HG03025 (cell line): ENCODE measurements at regions not wholly inside any gene's neighbourhood (a gene's known extent, or its start where the extent isn't known, plus 50 kb on each side); places are given as distances from the start of the nearest gene placed in this dataset.

Experiments used
- ATAC-seq: cut with Tn5 transposase; IDR thresholded peaks from one replicate; pipeline ENCODE4 v1.9.1; 2021; ENCODE audit warnings: mild to moderate bottlenecking, moderate library complexity; ENCODE audit not compliant: unreplicated experiment, low FRiP score

GRCh38 chr14:62347562-62348011 lies 585.4 kb downstream of the SNAPC1 start:
- no peak for ATAC-seq

- no peak for ATAC-seq
These were observed 595.1 kb downstream of the SNAPC1 start for GRCh38 chr14:62357362-62357761.

DNA sequence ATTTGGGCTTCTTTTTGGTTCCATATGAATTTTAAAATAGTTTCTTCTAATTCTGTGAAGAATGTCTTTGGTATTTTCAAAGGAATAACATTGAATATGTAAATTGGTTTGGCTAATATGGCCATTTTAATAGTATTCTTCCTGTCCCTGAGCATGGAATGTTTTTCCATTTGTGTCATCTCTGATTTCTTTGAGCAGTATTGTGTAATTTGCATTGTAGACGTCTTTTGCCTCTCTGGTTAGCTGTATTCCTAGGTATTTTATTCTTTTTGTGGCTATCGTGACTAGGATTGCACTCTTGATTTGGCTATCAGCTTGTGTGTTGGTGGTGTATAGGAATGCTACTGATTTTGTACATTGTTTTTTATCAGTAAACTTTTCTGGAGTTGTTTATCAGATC lies 601.9 kb downstream of the SNAPC1 start:
- ATAC-seq = no peak

- no peak for ATAC-seq
These were observed 602.6 kb downstream of the SNAPC1 start for GRCh38 chr14:62364800-62365280.

DNA sequence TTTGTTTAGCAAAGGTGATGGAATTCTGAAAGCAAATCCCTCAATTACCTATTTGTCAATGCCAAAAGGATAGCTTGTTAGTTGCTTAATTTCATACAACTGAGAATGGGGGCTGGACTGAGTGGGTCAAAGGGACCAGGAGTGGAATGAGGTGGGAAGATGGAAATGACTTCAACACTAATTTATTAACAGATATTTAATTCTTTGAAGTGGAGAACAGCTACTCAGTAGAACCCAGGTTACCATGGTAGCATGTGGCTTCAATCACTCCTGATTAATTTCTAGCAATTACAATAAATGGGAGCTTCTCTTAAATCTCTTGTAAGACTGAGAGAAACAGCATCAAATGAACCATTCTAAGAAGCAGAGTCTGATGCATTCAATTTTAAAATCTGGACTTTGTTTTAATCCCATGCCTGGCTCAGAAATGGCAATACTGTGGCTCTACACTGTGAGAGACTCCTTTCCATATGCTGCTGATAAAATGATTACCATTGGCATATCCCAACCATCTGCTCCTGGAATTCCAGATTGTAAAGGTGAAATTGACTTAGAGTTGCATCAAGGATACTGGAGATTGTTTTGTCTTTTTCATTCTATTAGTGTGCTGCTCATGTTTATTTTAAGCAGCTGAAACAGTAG lies 607.8 kb downstream of the SNAPC1 start:
- no peak for ATAC-seq

DNA sequence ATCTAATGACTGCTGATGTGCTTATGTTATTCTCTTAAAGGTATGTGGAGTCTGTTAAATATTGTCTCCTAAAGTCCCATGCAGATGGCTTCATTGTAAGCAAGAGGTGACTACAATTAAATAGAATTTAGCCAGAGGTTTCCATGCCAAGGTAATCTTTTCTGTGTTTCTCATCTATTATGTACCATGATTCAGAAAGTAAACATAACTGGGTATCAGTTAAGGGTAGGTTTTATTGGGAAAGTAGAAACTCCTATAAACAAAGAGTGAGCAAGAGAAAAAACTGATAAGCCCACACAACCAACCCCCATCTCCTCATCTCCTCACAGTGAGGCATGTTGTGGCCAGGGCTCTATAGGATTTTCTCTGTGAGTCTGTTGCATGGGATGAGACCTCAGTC lies 611.7 kb downstream of the SNAPC1 start:
- ATAC-seq = no peak

- no peak for ATAC-seq
These were observed 615.8 kb downstream of the SNAPC1 start for GRCh38 chr14:62378057-62378456.

- ATAC-seq = no peak
These were observed 619.3 kb downstream of the SNAPC1 start for GRCh38 chr14:62381311-62382070.

- ATAC-seq = no peak
These were observed 636.1 kb downstream of the KCNH5 start for GRCh38 chr14:62409169-62409568.

DNA sequence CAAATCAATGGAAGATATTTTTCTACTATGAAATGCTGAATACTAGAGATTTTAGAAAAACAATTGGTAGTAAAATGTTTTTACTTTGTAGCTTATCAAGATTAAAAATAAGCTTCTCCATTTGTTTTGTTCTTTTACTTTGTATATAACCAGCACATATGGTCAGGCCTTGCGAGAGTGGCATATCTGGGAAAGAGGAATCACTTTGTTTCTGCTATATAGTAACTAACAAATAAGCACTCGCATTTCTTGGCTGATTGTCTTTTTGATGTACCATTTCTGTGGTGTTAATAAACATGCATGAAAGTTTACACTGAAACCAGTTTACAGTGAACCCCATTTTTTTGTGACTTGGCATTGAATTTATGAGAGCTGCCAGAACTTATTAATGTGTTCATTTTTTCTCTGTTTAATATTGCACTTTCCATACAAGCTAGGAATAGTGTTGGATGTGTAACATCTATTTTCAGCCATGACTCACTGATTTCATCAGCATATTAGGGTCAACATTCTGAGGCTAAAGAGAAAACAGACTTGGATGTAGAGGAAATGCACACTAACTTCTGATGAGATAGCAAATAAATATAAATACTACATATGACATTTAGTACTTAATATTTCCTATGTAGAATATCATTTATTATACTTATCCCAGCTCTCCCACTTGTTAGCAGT lies 635.5 kb downstream of the KCNH5 start:
- ATAC-seq = no peak

DNA sequence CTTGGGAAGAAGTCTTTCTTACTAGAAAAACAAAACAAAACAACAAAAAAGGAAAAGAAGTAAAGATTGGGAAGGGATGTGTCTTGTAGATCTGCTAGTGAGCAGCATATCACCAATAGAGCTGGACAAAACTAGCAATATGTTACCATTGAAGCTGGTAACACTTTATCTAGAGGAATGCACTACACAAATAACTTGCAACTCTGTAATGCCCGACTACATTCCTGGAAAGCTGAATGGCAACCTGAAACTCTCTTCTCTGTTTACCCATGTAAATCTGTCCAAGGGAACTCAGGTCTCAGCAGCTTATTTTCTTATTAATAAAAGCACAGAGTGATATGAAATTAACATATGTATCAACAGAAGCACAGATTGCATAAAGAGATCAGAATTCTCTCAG lies 624.4 kb downstream of the KCNH5 start:
- ATAC-seq = no peak

DNA sequence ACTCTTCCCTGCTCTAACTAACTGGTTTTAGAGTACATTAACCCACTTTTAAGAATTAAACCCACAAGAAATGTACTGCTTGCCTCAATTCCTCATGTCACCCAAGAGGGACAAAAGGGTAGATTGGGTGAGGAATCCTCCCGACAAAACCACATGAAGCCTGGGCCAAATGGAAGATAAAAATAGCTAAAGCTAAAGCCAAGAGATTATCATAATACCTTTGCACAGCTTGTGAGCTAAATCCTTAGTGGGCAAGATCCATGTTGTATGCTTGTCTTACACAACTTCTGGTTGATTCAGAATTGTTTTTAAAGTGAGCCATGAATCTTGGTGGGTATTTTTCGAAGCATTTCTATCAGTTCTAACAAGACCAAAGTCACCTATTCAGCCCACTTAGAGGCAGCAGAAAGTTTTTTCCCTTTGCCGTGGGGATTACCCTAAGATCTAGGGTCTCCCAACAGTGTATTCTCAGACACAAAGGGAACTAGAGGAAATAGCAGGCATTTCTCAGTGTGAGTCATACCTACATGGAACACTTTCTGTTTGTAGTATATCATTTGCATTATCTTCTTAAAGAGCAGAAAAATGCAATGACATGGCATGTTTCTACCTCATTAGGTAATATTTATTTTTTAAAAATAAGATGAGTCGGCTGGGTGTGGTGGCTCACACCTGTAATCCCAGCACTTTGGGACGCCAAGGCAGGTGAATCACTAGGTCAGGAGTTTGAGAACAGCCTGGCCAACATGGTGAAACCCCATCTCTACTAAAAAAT lies 616.6 kb downstream of the KCNH5 start:
- no peak for ATAC-seq

GRCh38 chr14:62429683-62430082 lies 615.6 kb downstream of the KCNH5 start:
- no peak for ATAC-seq

DNA sequence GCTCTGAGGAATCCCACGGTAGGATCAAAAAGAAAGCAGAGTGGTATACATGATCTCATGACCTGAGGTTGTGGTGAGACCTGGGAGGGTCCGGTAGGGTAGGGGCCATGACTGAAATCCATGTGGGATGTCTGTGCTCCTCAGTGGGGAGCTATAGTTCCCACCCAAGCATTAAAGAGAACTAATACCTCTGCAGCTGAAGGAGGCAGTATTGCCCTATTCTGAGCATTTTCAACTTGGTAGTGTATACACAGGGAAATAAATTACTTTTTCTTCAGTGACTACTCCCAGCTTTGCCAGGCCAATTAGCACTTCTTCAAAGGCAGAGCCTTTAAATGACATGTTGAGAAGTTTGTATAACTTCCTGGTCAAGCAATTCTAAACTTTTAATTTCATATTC lies 613.8 kb downstream of the KCNH5 start:
- ATAC-seq = no peak

- no peak for ATAC-seq
These were observed 612.3 kb downstream of the KCNH5 start for GRCh38 chr14:62432955-62433354.

- no peak for ATAC-seq
These were observed 609.0 kb downstream of the KCNH5 start for GRCh38 chr14:62436261-62436660.

DNA sequence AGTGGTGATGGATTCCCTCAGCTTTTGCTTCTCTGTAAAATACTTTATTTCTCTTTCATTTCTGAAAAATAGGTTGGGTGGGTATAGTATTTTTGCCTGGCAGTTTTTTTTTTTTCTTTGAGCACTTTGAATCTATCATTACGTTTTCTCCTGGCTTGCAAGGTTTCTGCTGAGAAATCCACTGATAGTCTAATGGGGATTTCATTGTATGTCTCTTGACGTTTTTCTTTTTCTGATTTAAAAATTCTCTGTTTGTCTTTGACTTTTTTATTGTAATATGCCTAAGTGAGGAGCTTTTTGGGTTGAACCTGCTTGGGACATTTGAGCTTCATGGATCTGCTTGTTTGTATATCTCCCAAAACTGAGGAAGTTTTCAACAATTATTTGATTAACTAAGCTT lies 606.0 kb downstream of the KCNH5 start:
- no peak for ATAC-seq

DNA sequence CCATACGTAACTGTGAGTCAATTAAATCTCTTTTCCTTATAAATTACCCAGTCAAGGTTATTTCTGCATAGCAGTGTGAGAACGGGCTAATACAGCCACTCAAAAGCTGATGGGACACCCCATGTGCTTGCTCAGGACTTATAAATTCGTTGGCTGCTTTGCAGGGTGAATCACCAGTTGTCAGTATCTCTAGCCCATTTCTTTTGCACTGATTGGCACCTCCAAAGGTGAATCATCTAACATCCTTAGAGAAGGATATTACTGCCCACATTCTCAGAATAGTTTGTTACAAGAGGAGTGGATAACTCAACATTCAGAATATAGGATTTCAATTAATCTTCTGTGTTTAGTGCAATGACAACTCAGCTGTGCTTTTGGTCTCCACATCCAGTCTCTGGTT lies 601.5 kb downstream of the KCNH5 start:
- no peak for ATAC-seq

- no peak for ATAC-seq
These were observed 599.7 kb downstream of the KCNH5 start for GRCh38 chr14:62445570-62445969.

- no peak for ATAC-seq
These were observed 594.0 kb downstream of the KCNH5 start for GRCh38 chr14:62451221-62451620.

DNA sequence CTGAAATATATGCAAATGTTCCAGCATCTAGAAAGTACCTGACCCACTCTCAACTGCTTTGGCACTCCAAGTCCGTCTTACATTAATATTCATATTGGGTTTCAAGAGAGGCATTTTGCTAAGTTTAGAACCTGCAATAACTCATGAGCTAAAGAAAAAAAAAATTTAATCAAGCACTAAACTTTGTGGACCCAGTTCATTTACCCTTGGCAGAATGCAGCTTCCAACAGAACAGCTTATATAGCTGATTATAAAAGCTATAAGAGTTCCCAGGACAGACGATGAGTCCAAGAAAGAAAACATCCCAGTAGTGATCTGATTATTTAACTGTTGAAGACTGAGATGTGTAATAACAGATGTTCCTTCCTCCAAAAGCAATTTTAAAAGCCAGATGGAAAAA lies 592.0 kb downstream of the KCNH5 start:
- no peak for ATAC-seq
